HG03103 (cell line): ENCODE measurements at regions not wholly inside any gene's neighbourhood (a gene's known extent, or its start where the extent isn't known, plus 50 kb on each side); places are given as distances from the start of the nearest gene placed in this dataset.
"Not testable (repeated sequence)": the region's sequence is repeated elsewhere in the genome, so short reads cannot be mapped to it uniquely, and the experiment has no call there.

ENCODE experiments used
- ATAC-seq: cut with Tn5 transposase; IDR thresholded peaks from one replicate; pipeline ENCODE4 v1.9.1; 2021; ENCODE audit warnings: low read depth; ENCODE audit not compliant: unreplicated experiment

GRCh38 chr18:2237706-2238105 is 333.6 kb downstream of the METTL4 start:
- ATAC-seq = no peak

- ATAC-seq = no peak
Observed at GRCh38 chr18:2240311-2240705, 331.0 kb downstream of the METTL4 start.

GRCh38 chr18:2244641-2245040 is 326.7 kb downstream of the METTL4 start:
- ATAC-seq = no peak

- ATAC-seq = not testable (repeated sequence)
Observed at GRCh38 chr18:2247101-2247500, 324.2 kb downstream of the METTL4 start.

- no peak for ATAC-seq
Observed at GRCh38 chr18:2254977-2255376, 316.3 kb downstream of the METTL4 start.

GRCh38 chr18:2256577-2256976 is 314.7 kb downstream of the METTL4 start:
- no peak for ATAC-seq

- no peak for ATAC-seq
Observed at GRCh38 chr18:2258954-2259353, 312.4 kb downstream of the METTL4 start.

GRCh38 chr18:2263303-2263890 is 307.9 kb downstream of the METTL4 start:
- ATAC-seq = no peak

GRCh38 chr18:2274613-2275012 is 296.7 kb downstream of the METTL4 start:
- ATAC-seq = no peak

GRCh38 chr18:2281086-2281485 is 290.2 kb downstream of the METTL4 start:
- no peak for ATAC-seq

- ATAC-seq = no peak
Observed at GRCh38 chr18:2281523-2282199, 289.6 kb downstream of the METTL4 start.

- no peak for ATAC-seq
Observed at GRCh38 chr18:2293109-2293839, 278.0 kb downstream of the METTL4 start.

GRCh38 chr18:2301316-2301715 is 270.0 kb downstream of the METTL4 start:
- no peak for ATAC-seq

GRCh38 chr18:2302012-2302411 is 269.3 kb downstream of the METTL4 start:
- ATAC-seq = no peak

- ATAC-seq = no peak
Observed at GRCh38 chr18:2302628-2303516, 268.4 kb downstream of the METTL4 start.

GRCh38 chr18:2303517-2304238 is 267.6 kb downstream of the METTL4 start:
- no peak for ATAC-seq

- no peak for ATAC-seq
Observed at GRCh38 chr18:2304378-2305175, 266.7 kb downstream of the METTL4 start.

GRCh38 chr18:2306606-2307005 is 264.7 kb downstream of the METTL4 start:
- no peak for ATAC-seq

GRCh38 chr18:2310886-2311285 is 260.4 kb downstream of the METTL4 start:
- no peak for ATAC-seq
